ENCODE measurements at regions not wholly inside any gene's neighbourhood (a gene's known extent, or its start where the extent isn't known, plus 50 kb on each side); places are given as distances from the start of the nearest gene placed in this dataset.
"Not testable (repeated sequence)": the region's sequence is repeated elsewhere in the genome, so short reads cannot be mapped to it uniquely, and the experiment has no call there.

- TF ChIP-seq ATF1 (CRISPR knock-in tag; IDR thresholded peaks at IDR 0.05) (0 out of 2 replicates have a peak, but pooled peaks have one; percentile 30), KDM5A (IDR thresholded peaks at IDR 0.05; ENCODE audit: borderline replicate concordance, low read length) (peak; percentile 70; the same call in 1 of the 2 replicates), SP1 (CRISPR knock-in tag; IDR thresholded peaks at IDR 0.05) (0 out of 2 replicates have a peak, but pooled peaks have one; percentile 48), DMAP1 (CRISPR knock-in tag; IDR thresholded peaks at IDR 0.05) (peak; percentile 46; the same call in 1 of the 2 replicates), PHF8 (CRISPR knock-in tag; IDR thresholded peaks at IDR 0.05) (peak; percentile 70; the same call in 1 of the 2 replicates), FOXA3 (CRISPR knock-in tag; IDR thresholded peaks at IDR 0.05) (0 out of 2 replicates have a peak, but pooled peaks have one; percentile 6), ASH2L (IDR thresholded peaks at IDR 0.05; ENCODE audit: insufficient read length, low read depth, low read length) (peak; percentile 66), SOX6 (CRISPR knock-in tag; IDR thresholded peaks at IDR 0.05) (peak; percentile 20; the same call in 1 of the 2 replicates), DR1 (CRISPR knock-in tag; IDR thresholded peaks at IDR 0.05) (peak; percentile 53; the same call in 1 of the 2 replicates), HDAC1 (CRISPR knock-in tag; IDR thresholded peaks at IDR 0.05) (peak; percentile 66), GMEB1 (CRISPR knock-in tag; IDR thresholded peaks at IDR 0.05; ENCODE audit: borderline replicate concordance) (peak; percentile 41; the same call in 1 of the 2 replicates), ZFP91 (CRISPR knock-in tag; IDR thresholded peaks at IDR 0.05; ENCODE audit: borderline replicate concordance) (peak; percentile 50; the same call in 1 of the 2 replicates), POGZ (CRISPR knock-in tag; IDR thresholded peaks at IDR 0.05) (peak; percentile 72), ELF1 (CRISPR knock-in tag; IDR thresholded peaks at IDR 0.05) (peak; percentile 82), ARNT2 (CRISPR knock-in tag; IDR thresholded peaks at IDR 0.05; ENCODE audit: low read depth) (peak; percentile 61; the same call in 1 of the 2 replicates), SIN3A (IDR thresholded peaks at IDR 0.05; ENCODE audit: borderline replicate concordance, low read depth, low read length) (0 out of 2 replicates have a peak, but pooled peaks have one; percentile 42), ETV5 (CRISPR knock-in tag; IDR thresholded peaks at IDR 0.05; ENCODE audit: borderline replicate concordance) (peak; percentile 46; the same call in 1 of the 2 replicates), ZGPAT (CRISPR knock-in tag; IDR thresholded peaks at IDR 0.05) (0 out of 2 replicates have a peak, but pooled peaks have one; percentile 21), ZFX (CRISPR knock-in tag; IDR thresholded peaks at IDR 0.05; ENCODE audit: low read depth) (peak; percentile 67), POLR2A (IDR thresholded peaks at IDR 0.05; ENCODE audit: insufficient read depth in 1 of 2, low read depth in 2 of 2, low read length in 2 of 2) (peak; percentile 39 to 54; a peak in 3 of 4 replicates), ZFY (CRISPR knock-in tag; IDR thresholded peaks at IDR 0.05) (0 out of 2 replicates have a peak, but pooled peaks have one; percentile 56), KMT2B (CRISPR knock-in tag; IDR thresholded peaks at IDR 0.05) (peak; percentile 65; the same call in 1 of the 2 replicates), MYC (CRISPR knock-in tag; IDR thresholded peaks at IDR 0.05; ENCODE audit: borderline replicate concordance) (peak; percentile 75; the same call in 1 of the 2 replicates)
- not testable (repeated sequence) for TF ChIP-seq SP1, SOX6 (IDR thresholded peaks at IDR 0.05)
Measured at GRCh38 chr12:9283346-9284095, 75.3 kb upstream of the PZP start (continued).
